Epithelial cell of esophagus (primary cell): ENCODE measurements at regions not wholly inside any gene's neighbourhood (a gene's known extent, or its start where the extent isn't known, plus 50 kb on each side); places are given as distances from the start of the nearest gene placed in this dataset.

Experiments
- DNase-seq: peaks from one replicate; pipeline ENCODE4 v3.0.0; 2010; ENCODE audit warnings: low read depth
- H3K4me3 ChIP-seq: 2 replicates; pipeline ENCODE4 v1.5.1; 2011; ENCODE audit warnings: mild to moderate bottlenecking, low read length, control low read depth
- CTCF ChIP-seq: IDR thresholded peaks from 2 replicates; pipeline ENCODE4 v1.5.1; 2011; ENCODE audit warnings: low read depth, mild to moderate bottlenecking, low read length, control low read depth, inconsistent platforms; ENCODE audit not compliant: insufficient read depth; ENCODE audit errors: missing control alignments

GRCh38 chr16:65793781-65794180 lies 572.7 kb upstream of the CDH5 start:
- DNase-seq, result no peak
- no peak overlapping the region for H3K4me3 ChIP-seq
- TF ChIP-seq CTCF, result no peak

GRCh38 chr16:65790768-65791167 lies 575.7 kb upstream of the CDH5 start:
- DNase-seq, result no peak
- no peak overlapping the region for H3K4me3 ChIP-seq
- TF ChIP-seq CTCF, result no peak

GRCh38 chr16:65789161-65789945 lies 577.1 kb upstream of the CDH5 start:
- DNase-seq, result no peak
- TF ChIP-seq CTCF, result no peak
- no peak overlapping the region for H3K4me3 ChIP-seq

GRCh38 chr16:65788434-65789140 lies 577.9 kb upstream of the CDH5 start:
- H3K4me3 ChIP-seq, result no peak overlapping the region
- DNase-seq, result no peak
- TF ChIP-seq CTCF, result no peak

- DNase-seq, result no peak
- TF ChIP-seq CTCF, result no peak
- H3K4me3 ChIP-seq, result no peak overlapping the region
Observed at GRCh38 chr16:65787921-65788320, 578.6 kb upstream of the CDH5 start.

GRCh38 chr16:65786916-65787315 lies 579.6 kb upstream of the CDH5 start:
- TF ChIP-seq CTCF, result no peak
- no peak for DNase-seq
- no peak overlapping the region for H3K4me3 ChIP-seq
